Astrocyte (in vitro differentiated cells and primary cell): ENCODE measurements at regions not wholly inside any gene's neighbourhood (a gene's known extent, or its start where the extent isn't known, plus 50 kb on each side); places are given as distances from the start of the nearest gene placed in this dataset.

Experiments used
- DNase-seq: peaks from one replicate; pipeline ENCODE4 v3.0.0-alpha.2; 2010; ENCODE audit warnings: low read depth
- FAIRE-seq: peaks from 2 replicates; lab custom pipeline; 2011; peaks lifted over from hg19 to GRCh38; lab: Jason Lieb, UNC
- H2AFZ ChIP-seq: 2 replicates; pipeline ENCODE4 v1.6.0; 2012; ENCODE audit warnings: low read depth, low read length, inconsistent platforms
- H3K27ac ChIP-seq: 2 replicates; pipeline ENCODE4 v1.5.1; 2011; ENCODE audit warnings: low read depth, low read length, inconsistent platforms
- H3K27me3 ChIP-seq: 2 replicates; pipeline ENCODE4 v1.6.0; 2011; ENCODE audit warnings: low read length, inconsistent platforms; ENCODE audit not compliant: insufficient read depth
- H3K36me3 ChIP-seq: 2 replicates; pipeline ENCODE4 v1.5.1; 2011; ENCODE audit warnings: low read length, inconsistent platforms; ENCODE audit not compliant: insufficient read depth
- H3K4me1 ChIP-seq: 2 replicates; pipeline ENCODE4 v1.5.1; 2011; ENCODE audit warnings: low read length, inconsistent platforms; ENCODE audit not compliant: insufficient read depth
- H3K4me2 ChIP-seq: 2 replicates; pipeline ENCODE4 v1.6.0; 2012; ENCODE audit warnings: low read length, inconsistent platforms
- H3K4me3 ChIP-seq: 2 replicates; pipeline ENCODE4 v1.5.1; 2011; ENCODE audit warnings: low read depth, mild to moderate bottlenecking, low read length, inconsistent platforms; ENCODE audit not compliant: insufficient read depth
- H3K79me2 ChIP-seq: 2 replicates; pipeline ENCODE4 v1.6.0; 2012; ENCODE audit warnings: mild to moderate bottlenecking, low read length, inconsistent platforms; ENCODE audit not compliant: insufficient read depth
- H3K9ac ChIP-seq: 2 replicates; pipeline ENCODE4 v1.6.0; 2012; ENCODE audit warnings: mild to moderate bottlenecking, low read length, inconsistent platforms
- H3K9me3 ChIP-seq: 2 replicates; pipeline ENCODE4 v1.5.1; 2012; ENCODE audit warnings: low read depth, mild to moderate bottlenecking, low read length, inconsistent platforms; ENCODE audit not compliant: insufficient read depth
- H4K20me1 ChIP-seq: 2 replicates; pipeline ENCODE4 v1.6.0; 2012; ENCODE audit warnings: low read length, inconsistent platforms; ENCODE audit not compliant: insufficient read depth
- H3K27ac Mint-ChIP-seq: one replicate; pipeline ENCODE4 v1.8.0; 2021; ENCODE audit warnings: mild to moderate bottlenecking, mixed read lengths; ENCODE audit not compliant: unreplicated experiment
- H3K27me3 Mint-ChIP-seq: one replicate; pipeline ENCODE4 v1.8.0; 2021; ENCODE audit warnings: low read depth, mixed read lengths; ENCODE audit not compliant: unreplicated experiment
- H3K36me3 Mint-ChIP-seq: one replicate; pipeline ENCODE4 v1.8.0; 2021; ENCODE audit warnings: low read depth, mixed read lengths; ENCODE audit not compliant: unreplicated experiment
- H3K4me1 Mint-ChIP-seq: one replicate; pipeline ENCODE4 v1.8.0; 2021; ENCODE audit warnings: low read depth, mixed read lengths; ENCODE audit not compliant: unreplicated experiment
- H3K4me3 Mint-ChIP-seq: one replicate; pipeline ENCODE4 v1.8.0; 2021; ENCODE audit warnings: mild to moderate bottlenecking, moderate library complexity, mixed read lengths; ENCODE audit not compliant: unreplicated experiment
- H3K9me3 Mint-ChIP-seq: one replicate; pipeline ENCODE4 v1.8.0; 2021; ENCODE audit warnings: mild to moderate bottlenecking, mixed read lengths; ENCODE audit not compliant: unreplicated experiment
- EZH2 ChIP-seq: IDR thresholded peaks from 2 replicates; pipeline ENCODE4 v1.6.1; 2012; ENCODE audit warnings: mild to moderate bottlenecking, low read length, inconsistent platforms; ENCODE audit not compliant: insufficient read depth
- TF ChIP-seq, protein P1 (sequence below): IDR thresholded peaks from 2 replicates; pipeline ENCODE4 v1.5.1; 2011; ENCODE audit warnings: low read depth, mild to moderate bottlenecking, inconsistent platforms, low read length, moderate library complexity; ENCODE audit not compliant: insufficient read depth

GRCh38 chr5:68406767-68407241 lies 191.2 kb downstream of the PIK3R1 start:
- no peaks in the 10 kb centered on the region for H3K9me3 Mint-ChIP-seq
- no peak overlapping the region for H3K27ac Mint-ChIP-seq
- H3K27me3 ChIP-seq = no peaks in the 10 kb centered on the region
- no peak overlapping the region for H3K4me3 Mint-ChIP-seq
- TF ChIP-seq, protein P1, sequence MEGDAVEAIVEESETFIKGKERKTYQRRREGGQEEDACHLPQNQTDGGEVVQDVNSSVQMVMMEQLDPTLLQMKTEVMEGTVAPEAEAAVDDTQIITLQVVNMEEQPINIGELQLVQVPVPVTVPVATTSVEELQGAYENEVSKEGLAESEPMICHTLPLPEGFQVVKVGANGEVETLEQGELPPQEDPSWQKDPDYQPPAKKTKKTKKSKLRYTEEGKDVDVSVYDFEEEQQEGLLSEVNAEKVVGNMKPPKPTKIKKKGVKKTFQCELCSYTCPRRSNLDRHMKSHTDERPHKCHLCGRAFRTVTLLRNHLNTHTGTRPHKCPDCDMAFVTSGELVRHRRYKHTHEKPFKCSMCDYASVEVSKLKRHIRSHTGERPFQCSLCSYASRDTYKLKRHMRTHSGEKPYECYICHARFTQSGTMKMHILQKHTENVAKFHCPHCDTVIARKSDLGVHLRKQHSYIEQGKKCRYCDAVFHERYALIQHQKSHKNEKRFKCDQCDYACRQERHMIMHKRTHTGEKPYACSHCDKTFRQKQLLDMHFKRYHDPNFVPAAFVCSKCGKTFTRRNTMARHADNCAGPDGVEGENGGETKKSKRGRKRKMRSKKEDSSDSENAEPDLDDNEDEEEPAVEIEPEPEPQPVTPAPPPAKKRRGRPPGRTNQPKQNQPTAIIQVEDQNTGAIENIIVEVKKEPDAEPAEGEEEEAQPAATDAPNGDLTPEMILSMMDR = no peak
- TF ChIP-seq EZH2 = no peak
- H3K27ac ChIP-seq = no peak overlapping the region
- H3K36me3 ChIP-seq = no peaks in the 10 kb centered on the region
- H4K20me1 ChIP-seq = no peaks in the 10 kb centered on the region
- H3K9ac ChIP-seq = no peak overlapping the region
- peaks cover 9% of the 10 kb centered on the region for H3K4me1 ChIP-seq
- no peak overlapping the region for H2AFZ ChIP-seq
- H3K36me3 Mint-ChIP-seq = no peaks in the 10 kb centered on the region
- FAIRE-seq (no peak), DNase-seq (no peak)
- H3K79me2 ChIP-seq = no peaks in the 10 kb centered on the region
- no peaks in the 10 kb centered on the region for H3K27me3 Mint-ChIP-seq
- no peak overlapping the region for H3K4me2 ChIP-seq
- no peak overlapping the region for H3K4me3 ChIP-seq
- no peaks in the 10 kb centered on the region for H3K9me3 ChIP-seq
- H3K4me1 Mint-ChIP-seq = peaks cover 7% of the 10 kb centered on the region

GRCh38 chr5:68407311-68408239 lies 192.0 kb downstream of the PIK3R1 start:
- DNase-seq = no peak

More at GRCh38 chr5:68407311-68408239, 192.0 kb downstream of the PIK3R1 start:
- Histone ChIP-seq H3K4me1 (peaks cover 9% of the 10 kb centered on the region), H2AFZ (no peak overlapping the region), H3K27me3 (no peaks in the 10 kb centered on the region), H3K9me3 (no peaks in the 10 kb centered on the region), H4K20me1 (no peaks in the 10 kb centered on the region), H3K79me2 (no peaks in the 10 kb centered on the region), H3K9ac (no peak overlapping the region), H3K4me3 (no peak overlapping the region), H3K4me2 (no peak overlapping the region), H3K27ac (no peak overlapping the region), H3K36me3 (no peaks in the 10 kb centered on the region)
- Mint-ChIP-seq H3K27ac (no peak overlapping the region), H3K4me1 (peaks cover 7% of the 10 kb centered on the region), H3K36me3 (no peaks in the 10 kb centered on the region), H3K4me3 (no peak overlapping the region), H3K27me3 (no peaks in the 10 kb centered on the region), H3K9me3 (no peaks in the 10 kb centered on the region)
- TF ChIP-seq EZH2 = no peak
- TF ChIP-seq, protein P1 = no peak
- no peak for FAIRE-seq
